K562 (cell line): ENCODE measurements at regions not wholly inside any gene's neighbourhood (a gene's known extent, or its start where the extent isn't known, plus 50 kb on each side); places are given as distances from the start of the nearest gene placed in this dataset.
A peak's percentile ranks its signal among the peaks of the same experiment; 100 is the strongest.

ENCODE experiments used
- ATAC-seq: fragments of 200-7000 bp; cut with Tn5 transposase; 3 replicates; pipeline ENCODE4 v1.9.1; 2020; ENCODE audit warnings: moderate library complexity
- BruUV-seq: library from RNA; stranded (reverse); fragments of 400-500 nt; replicated peaks from 2 replicates; lab custom pipeline; 2021; lab: Mats Ljungman, UMichigan
- CTCF ChIA-PET: fragments of 300-600 bp; formaldehyde crosslinking; extraction: SDS; loops from one replicate; lab custom pipeline; 2021; ENCODE audit warnings: low intra/inter-chr PET ratio; lab: Yijun Ruan, JAX
- POLR2A ChIA-PET: fragments of 300-600, 350-650 bp; sonication (Branson Sonifier 250); formaldehyde crosslinking; extraction: SDS; loops from one replicate; lab custom pipeline; 2021; ENCODE audit warnings: antibody characterized with exemption, inconsistent platforms; lab: Yijun Ruan, JAX
- DNase-seq, 4 experiments: peaks; one replicate each; pipeline versions ENCODE4 v3.0.0 to v3.0.0-alpha.2; 2011 to 2018; ENCODE audit warnings: low spot score in 3 of 4, mixed read lengths in 3 of 4; ENCODE audit errors: extremely low read depth in 1 of 4
- FAIRE-seq: peaks from 2 replicates; lab custom pipeline; 2011; peaks lifted over from hg19 to GRCh38; lab: Jason Lieb, UNC
- H2AFZ ChIP-seq: 2 replicates; pipeline ENCODE4 v1.6.0; 2011; ENCODE audit warnings: low read depth, low read length, control low read depth, inconsistent platforms
- H3K27ac ChIP-seq: fragments of 200-600 bp; 3 replicates; pipeline ENCODE4 v1.8.0; 2011; ENCODE audit warnings: low read depth, mild to moderate bottlenecking, control low read depth, inconsistent platforms, low read length, moderate library complexity, mixed read lengths; ENCODE audit errors: extremely low read depth
- H3K27me3 ChIP-seq, 2 experiments: fragments of 300-600 bp in 1 of 2; 2 replicates in 1 of 2; 3 replicates in 1 of 2; pipeline versions ENCODE4 v1.6.0 to v1.8.0; 2011; ENCODE audit warnings: inconsistent platforms in 2 of 2, low read length in 2 of 2, mild to moderate bottlenecking in 1 of 2, mixed read lengths in 1 of 2, moderate library complexity in 1 of 2; ENCODE audit not compliant: control insufficient read depth in 2 of 2, insufficient read depth in 2 of 2
- H3K36me3 ChIP-seq: fragments of 300-600 bp; 3 replicates; pipeline ENCODE4 v1.8.0; 2011; ENCODE audit warnings: mild to moderate bottlenecking, low read length, inconsistent platforms; ENCODE audit not compliant: control insufficient read depth, insufficient read depth
- H3K4me1 ChIP-seq, 2 experiments: fragments of 200-600 bp in 1 of 2; replicated peaks in 1 of 2; 2 replicates in 1 of 2; 3 replicates in 1 of 2; pipeline versions ENCODE4 v1.5.1 to v1.8.0; 2011; ENCODE audit warnings: inconsistent platforms in 2 of 2, low read length in 2 of 2, mild to moderate bottlenecking in 1 of 2, mixed read lengths in 1 of 2, moderate library complexity in 1 of 2; ENCODE audit not compliant: control insufficient read depth in 2 of 2, insufficient read depth in 2 of 2
- H3K4me2 ChIP-seq: 2 replicates; pipeline ENCODE4 v1.6.1; 2011; ENCODE audit warnings: low read length, control low read depth, inconsistent platforms, mixed read lengths; ENCODE audit not compliant: insufficient read depth
- H3K4me3 ChIP-seq: fragments of 200-600 bp; sonication (generic), shearing (Covaris generic); 2 replicates; pipeline ENCODE4 v1.5.1; 2016; ENCODE audit warnings: control low read depth, inconsistent platforms
- H3K79me2 ChIP-seq: fragments of 200-600 bp; 3 replicates; pipeline ENCODE4 v1.8.0; 2011; ENCODE audit warnings: low read length, inconsistent platforms; ENCODE audit not compliant: control insufficient read depth, insufficient read depth
- H3K9ac ChIP-seq, 2 experiments: 2 replicates each; pipeline versions ENCODE4 v1.6.0 to v1.6.1; 2011; ENCODE audit warnings: low read depth in 2 of 2, low read length in 2 of 2, control low read depth in 1 of 2, inconsistent platforms in 1 of 2, mild to moderate bottlenecking in 1 of 2, mixed read lengths in 1 of 2; ENCODE audit not compliant: insufficient read depth in 1 of 2
- H3K9me1 ChIP-seq: one replicate; pipeline ENCODE4 v1.6.0; 2011; ENCODE audit warnings: inconsistent platforms, mild to moderate bottlenecking, low read length, moderate library complexity; ENCODE audit not compliant: control insufficient read depth, insufficient read depth
- H3K9me3 ChIP-seq: replicated peaks from 2 replicates; pipeline ENCODE4 v1.5.1; 2011; ENCODE audit warnings: low read depth, low read length, inconsistent platforms; ENCODE audit not compliant: control insufficient read depth, insufficient read depth
- H4K20me1 ChIP-seq: replicated peaks from 2 replicates; pipeline ENCODE4 v1.6.1; 2011; ENCODE audit warnings: low read length, inconsistent platforms, mixed read lengths; ENCODE audit not compliant: control insufficient read depth, insufficient read depth
- THAP12 ChIP-seq: fragments of 250-450 bp; sonication (Bioruptor Pico); IDR thresholded peaks from 2 replicates; pipeline ENCODE4 v1.9.0; 2021; ENCODE audit warnings: mild to moderate bottlenecking, inconsistent platforms
- ZBTB11 ChIP-seq, 3 experiments: fragments of 200-800 bp in 1 of 3; fragments of 250-450 bp in 1 of 3; fragments of 450-650 bp in 1 of 3; sonication (Bioruptor Pico) in 1 of 3; sonication (Bioruptor generic) in 1 of 3; formaldehyde crosslinking in 1 of 3; IDR thresholded peaks; 2 replicates each; pipeline versions ENCODE4 v1.6.1 to v1.8.0; 2016 to 2022; ENCODE audit warnings: mild to moderate bottlenecking in 2 of 3, missing genetic modification characterization in 2 of 3, missing compliant biosample characterization in 1 of 3, moderate library complexity in 1 of 3
- ZNF57 ChIP-seq: fragments of 450-650 bp; formaldehyde crosslinking; IDR thresholded peaks from 2 replicates; pipeline ENCODE4 v1.4.0; 2020; ENCODE audit warnings: mild to moderate bottlenecking, moderate library complexity
- WGBS: fragments of 100-300 bp; shearing (Covaris generic); methylation state at CpG from one replicate; pipeline ENCODE4 v1.1.6; 2016; ENCODE audit warnings: low coverage, mixed read lengths; ENCODE audit not compliant: insufficient coverage; ENCODE audit errors: missing lambda C conversion rate; 5-methylcytosine and 5-hydroxymethylcytosine counted together
- in situ Hi-C: fragments of 300-500 bp; cut with MboI; formaldehyde crosslinking; loops from 4 replicates; pipeline ENCODE4 v1.15.0; 2018; ENCODE audit warnings: inconsistent platforms, mixed read lengths
- intact Hi-C: fragments of 100-400 bp; cut with micrococcal nuclease; formaldehyde crosslinking; loops from 2 replicates; pipeline ENCODE4 v1.14.2; 2022

- Histone ChIP-seq H3K27me3 (no peaks in the 10 kb centered on the region), H3K36me3 (no peaks in the 10 kb centered on the region), H3K4me1 (no peaks in the 10 kb centered on the region), H3K9me1 (no peaks in the 10 kb centered on the region), H4K20me1 (no peaks in the 10 kb centered on the region), H2AFZ (no peak overlapping the region), H3K4me2 (no peak overlapping the region), H3K4me3 (no peak overlapping the region), H3K9ac (no peak overlapping the region), H3K79me2 (no peaks in the 10 kb centered on the region), H3K9me3 (no peaks in the 10 kb centered on the region), H3K27ac (no peak overlapping the region)
- ChIA-PET POLR2A (no interaction called here), CTCF (no interaction called here)
- no TSS peak for BruUV-seq
- DNase-seq (no peak), FAIRE-seq (no peak), ATAC-seq (no peak)
- 0% methylated on average over 4 of the region's 4 CpGs for WGBS
- intact Hi-C loops (no loop called here), in situ Hi-C loops (no loop called here)
- TF ChIP-seq ZBTB11 (CRISPR knock-in tag; IDR thresholded peaks at IDR 0.05) = peak in 1 of 3 experiments; percentile 14; a peak in 1 of 6 replicates
- TF ChIP-seq THAP12 = no peak
- no peak for TF ChIP-seq ZNF57 (CRISPR knock-in tag)
Measured at GRCh38 chr20:55581519-55581918, 423.8 kb downstream of the CBLN4 start.
